WERI-Rb-1 (cell line): ENCODE measurements at regions not wholly inside any gene's neighbourhood (a gene's known extent, or its start where the extent isn't known, plus 50 kb on each side); places are given as distances from the start of the nearest gene placed in this dataset.

Experiments
- DNase-seq: peaks from one replicate; pipeline ENCODE4 v3.0.0-alpha.2; 2020
- H3K27ac ChIP-seq: fragments of 250-450 bp; sonication (Bioruptor Pico); 2 replicates; pipeline ENCODE4 v1.5.1; 2020; ENCODE audit warnings: mild to moderate bottlenecking, moderate library complexity
- H3K27me3 ChIP-seq: fragments of 250-450 bp; sonication (Bioruptor Pico); 2 replicates; pipeline ENCODE4 v1.5.1; 2021; ENCODE audit warnings: mild to moderate bottlenecking, low read depth, moderate library complexity; ENCODE audit not compliant: insufficient read depth, severe bottlenecking
- H3K36me3 ChIP-seq: fragments of 250-450 bp; sonication (Bioruptor Pico); 2 replicates; pipeline ENCODE4 v1.5.1; 2020; ENCODE audit warnings: mild to moderate bottlenecking, moderate library complexity
- H3K4me3 ChIP-seq: 2 replicates; pipeline ENCODE4 v1.5.1; 2011; ENCODE audit warnings: low read depth, mild to moderate bottlenecking, control low read depth, low read length
- H3K9me3 ChIP-seq: fragments of 250-450 bp; sonication (Bioruptor Pico); 2 replicates; pipeline ENCODE4 v1.5.1; 2021; ENCODE audit warnings: mild to moderate bottlenecking, moderate library complexity; ENCODE audit not compliant: severe bottlenecking
- TF ChIP-seq, protein P1 (sequence below): IDR thresholded peaks from 2 replicates; pipeline ENCODE4 v1.5.1; 2011; ENCODE audit warnings: low read depth, mild to moderate bottlenecking, control low read depth, inconsistent platforms, low read length

DNA sequence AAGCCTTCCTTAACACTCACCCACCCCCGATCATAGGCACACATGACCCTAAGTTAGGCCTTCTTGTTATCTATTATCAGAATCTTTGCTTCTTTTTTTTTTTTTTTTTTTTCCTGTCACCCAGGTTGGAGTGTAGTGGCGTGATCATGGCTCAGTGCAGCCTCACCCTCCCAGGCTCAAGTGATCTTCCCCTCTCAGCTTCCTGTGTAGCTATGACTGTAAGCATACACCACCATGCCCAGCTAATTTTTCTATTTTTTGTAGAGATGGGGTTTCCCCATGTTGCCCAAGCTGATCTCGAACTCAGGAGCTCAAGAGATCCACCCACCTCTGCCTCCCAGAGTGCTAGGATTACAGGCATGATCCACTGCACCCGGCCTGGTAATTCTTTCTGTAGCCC lies 328.7 kb downstream of the NR4A2 start:
- no peaks in the 10 kb centered on the region for H3K36me3 ChIP-seq
- no peak for DNase-seq
- TF ChIP-seq, protein P1, sequence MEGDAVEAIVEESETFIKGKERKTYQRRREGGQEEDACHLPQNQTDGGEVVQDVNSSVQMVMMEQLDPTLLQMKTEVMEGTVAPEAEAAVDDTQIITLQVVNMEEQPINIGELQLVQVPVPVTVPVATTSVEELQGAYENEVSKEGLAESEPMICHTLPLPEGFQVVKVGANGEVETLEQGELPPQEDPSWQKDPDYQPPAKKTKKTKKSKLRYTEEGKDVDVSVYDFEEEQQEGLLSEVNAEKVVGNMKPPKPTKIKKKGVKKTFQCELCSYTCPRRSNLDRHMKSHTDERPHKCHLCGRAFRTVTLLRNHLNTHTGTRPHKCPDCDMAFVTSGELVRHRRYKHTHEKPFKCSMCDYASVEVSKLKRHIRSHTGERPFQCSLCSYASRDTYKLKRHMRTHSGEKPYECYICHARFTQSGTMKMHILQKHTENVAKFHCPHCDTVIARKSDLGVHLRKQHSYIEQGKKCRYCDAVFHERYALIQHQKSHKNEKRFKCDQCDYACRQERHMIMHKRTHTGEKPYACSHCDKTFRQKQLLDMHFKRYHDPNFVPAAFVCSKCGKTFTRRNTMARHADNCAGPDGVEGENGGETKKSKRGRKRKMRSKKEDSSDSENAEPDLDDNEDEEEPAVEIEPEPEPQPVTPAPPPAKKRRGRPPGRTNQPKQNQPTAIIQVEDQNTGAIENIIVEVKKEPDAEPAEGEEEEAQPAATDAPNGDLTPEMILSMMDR: no peak
- no peak overlapping the region for H3K4me3 ChIP-seq
- no peaks in the 10 kb centered on the region for H3K27me3 ChIP-seq
- H3K27ac ChIP-seq: no peak overlapping the region
- H3K9me3 ChIP-seq: no peaks in the 10 kb centered on the region

DNA sequence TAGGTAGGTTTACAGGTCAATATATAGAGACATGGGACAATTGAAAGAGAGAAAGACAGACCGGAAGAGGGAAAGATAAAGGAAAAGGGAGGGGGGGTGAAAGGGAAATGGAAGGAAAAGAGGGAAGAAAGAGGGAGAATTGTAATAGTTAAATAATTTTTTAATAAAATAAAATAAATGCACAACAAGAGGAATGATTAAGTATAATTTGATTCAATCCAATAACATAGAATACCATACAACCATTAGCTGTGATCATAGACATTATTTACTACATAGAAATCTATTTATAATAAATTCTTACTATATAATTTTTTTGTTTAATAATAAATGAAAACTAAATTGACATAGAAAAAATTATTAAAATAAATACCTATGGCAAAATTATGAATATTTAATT lies 330.7 kb downstream of the NR4A2 start:
- Histone ChIP-seq H3K4me3 (no peak overlapping the region), H3K27me3 (no peaks in the 10 kb centered on the region), H3K27ac (no peak overlapping the region), H3K9me3 (no peaks in the 10 kb centered on the region), H3K36me3 (no peaks in the 10 kb centered on the region)
- TF ChIP-seq, protein P1: no peak
- DNase-seq: no peak

DNA sequence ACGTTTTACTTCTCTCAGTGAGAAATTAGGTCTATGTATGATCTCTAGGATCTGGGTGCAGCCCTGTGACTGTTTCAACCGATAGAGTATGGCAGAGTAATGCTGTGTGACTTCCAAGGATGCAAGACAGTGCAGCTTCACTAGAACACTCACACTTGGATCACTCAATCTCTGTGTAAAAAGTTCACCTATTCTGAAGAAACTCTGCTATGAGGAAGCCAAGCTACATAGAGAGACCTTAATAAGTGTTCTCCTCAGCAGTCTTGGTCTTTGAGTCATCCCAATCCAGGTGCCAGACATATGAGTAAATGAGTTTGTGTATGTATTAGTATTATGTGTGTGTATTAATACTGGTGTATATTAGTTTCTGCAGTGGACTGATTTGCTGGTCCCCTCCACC lies 335.0 kb downstream of the NR4A2 start:
- Histone ChIP-seq H3K27me3 (no peaks in the 10 kb centered on the region), H3K4me3 (no peak overlapping the region), H3K9me3 (no peaks in the 10 kb centered on the region), H3K36me3 (no peaks in the 10 kb centered on the region), H3K27ac (no peak overlapping the region)
- TF ChIP-seq, protein P1: no peak
- no peak for DNase-seq

DNA sequence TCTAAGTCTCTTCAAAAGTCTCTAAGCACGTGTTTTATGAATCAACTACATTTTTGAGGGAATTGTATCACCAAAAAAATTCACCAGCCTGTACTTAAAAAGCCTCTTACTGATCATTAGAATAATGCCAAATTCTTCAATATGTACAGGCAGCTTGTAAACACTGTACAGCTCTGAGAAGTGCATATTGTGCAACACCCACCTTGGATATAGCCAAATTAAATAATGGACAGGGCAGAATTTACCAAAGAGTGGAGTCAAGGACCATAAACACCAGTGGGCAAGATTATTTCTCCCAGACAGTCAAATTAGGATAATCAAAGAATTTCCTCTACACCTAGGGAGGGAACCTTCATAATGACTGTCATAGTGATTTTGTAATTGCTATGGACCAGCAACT lies 338.2 kb downstream of the NR4A2 start:
- Histone ChIP-seq H3K4me3 (no peak overlapping the region), H3K27me3 (no peaks in the 10 kb centered on the region), H3K36me3 (no peaks in the 10 kb centered on the region), H3K27ac (no peak overlapping the region), H3K9me3 (no peaks in the 10 kb centered on the region)
- DNase-seq: no peak
- TF ChIP-seq, protein P1: no peak

DNA sequence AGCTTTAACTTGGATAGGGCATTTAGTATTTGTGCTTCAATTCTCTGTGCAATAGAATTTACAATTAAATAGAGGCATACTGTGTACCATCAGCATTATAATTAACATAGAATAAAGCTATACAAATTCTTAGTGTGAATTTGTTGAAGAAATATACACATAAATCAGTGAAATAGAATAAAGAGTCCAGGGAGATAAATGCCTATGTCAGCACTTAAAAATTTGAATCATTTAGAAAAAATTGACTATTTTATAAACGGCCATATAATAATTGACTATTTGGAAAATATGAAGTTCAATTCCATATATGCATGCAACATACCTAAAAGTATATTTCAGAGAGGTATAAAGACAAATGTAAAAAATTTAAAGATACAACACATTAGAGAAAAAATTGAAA lies 348.7 kb downstream of the NR4A2 start:
- no peaks in the 10 kb centered on the region for H3K36me3 ChIP-seq
- no peaks in the 10 kb centered on the region for H3K27me3 ChIP-seq
- no peak for DNase-seq
- H3K9me3 ChIP-seq: no peaks in the 10 kb centered on the region
- TF ChIP-seq, protein P1: no peak
- H3K27ac ChIP-seq: no peak overlapping the region
- H3K4me3 ChIP-seq: no peak overlapping the region

DNA sequence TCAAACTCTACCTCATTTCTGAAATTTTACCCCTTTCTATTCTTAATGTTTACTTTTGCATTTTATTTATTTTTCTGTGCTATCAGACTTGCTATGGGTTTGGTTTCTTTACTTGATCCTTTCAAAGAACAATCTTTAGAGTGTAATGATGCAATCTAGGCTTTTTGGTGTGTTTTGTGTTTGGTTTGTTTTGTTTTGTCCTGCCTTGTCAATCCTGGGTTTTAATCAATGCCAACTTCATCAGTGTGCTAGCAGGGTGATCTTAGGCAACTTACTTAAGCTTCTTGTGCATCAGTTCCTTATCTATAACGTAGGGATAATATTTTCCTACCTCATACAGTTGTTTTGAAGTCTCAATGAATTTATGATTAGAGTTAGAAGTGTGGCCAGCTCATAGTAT lies 350.4 kb downstream of the NR4A2 start:
- Histone ChIP-seq H3K27me3 (no peaks in the 10 kb centered on the region), H3K4me3 (no peak overlapping the region), H3K9me3 (no peaks in the 10 kb centered on the region), H3K27ac (no peak overlapping the region), H3K36me3 (no peaks in the 10 kb centered on the region)
- TF ChIP-seq, protein P1: no peak
- no peak for DNase-seq
